BLaER1 treated with 17β-estradiol and CSF1 and Interleukin-3, amounts not matched to agents 10 nM and 100 nM (cell line): ENCODE measurements at regions not wholly inside any gene's neighbourhood (a gene's known extent, or its start where the extent isn't known, plus 50 kb on each side); places are given as distances from the start of the nearest gene placed in this dataset.

Source experiments
- H3K27ac ChIP-seq, 11 experiments: shearing (Covaris generic); formaldehyde crosslinking; 2 replicates each; pipeline ENCODE4 v1.8.1; 2022
- H3K27me3 ChIP-seq, 11 experiments: shearing (Covaris generic); formaldehyde crosslinking; 2 replicates each; pipeline ENCODE4 v1.8.1; 2022
- H3K36me3 ChIP-seq, 11 experiments: shearing (Covaris generic); formaldehyde crosslinking; 2 replicates each; pipeline ENCODE4 v1.8.1; 2022
- H3K4me1 ChIP-seq, 10 experiments: shearing (Covaris generic); formaldehyde crosslinking; 2 replicates each; pipeline ENCODE4 v1.8.1; 2022
- H3K4me2 ChIP-seq, 11 experiments: shearing (Covaris generic); formaldehyde crosslinking; 2 replicates each; pipeline ENCODE4 v1.8.1; 2022
- H3K4me3 ChIP-seq, 10 experiments: shearing (Covaris generic); formaldehyde crosslinking; 2 replicates each; pipeline ENCODE4 v1.8.1; 2022
- H3K9ac ChIP-seq, 11 experiments: shearing (Covaris generic); formaldehyde crosslinking; 2 replicates each; pipeline ENCODE4 v1.8.1; 2022
- H3K9me3 ChIP-seq, 11 experiments: shearing (Covaris generic); formaldehyde crosslinking; replicated peaks in 1 of 11; 2 replicates each; pipeline ENCODE4 v1.8.1; 2022
- H4K20me1 ChIP-seq, 11 experiments: shearing (Covaris generic); formaldehyde crosslinking; 2 replicates each; pipeline ENCODE4 v1.8.1; 2022
- Cebpa-rat ChIP-seq, 11 experiments: shearing (Covaris generic); IDR thresholded peaks; 2 replicates each; pipeline ENCODE4 v1.8.1; 2022

DNA sequence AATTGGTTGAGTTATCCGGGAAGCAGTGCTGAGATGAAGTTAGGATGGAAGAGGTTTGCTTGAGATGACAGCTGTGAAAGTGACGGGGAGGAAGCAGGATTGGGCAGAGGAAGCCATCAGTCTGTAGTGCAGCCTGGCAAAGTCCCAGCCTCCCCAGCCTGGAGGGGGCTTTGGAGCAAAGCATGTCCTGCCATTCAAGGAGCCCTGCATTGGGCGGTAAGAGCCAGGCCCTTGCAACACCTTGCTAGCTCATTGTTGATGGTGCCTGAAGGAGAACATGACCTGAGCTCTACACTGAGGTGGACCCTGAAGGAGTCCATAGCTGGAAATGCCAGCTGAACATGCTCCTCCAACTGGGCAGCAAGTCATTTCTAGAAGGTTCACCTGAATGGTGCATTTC, 228.9 kb downstream of the ACKR3 start:
- H3K4me3 ChIP-seq = no peak overlapping the region
- peaks cover 0 to 13% (median 0%) of the 10 kb centered on the region in 10 experiments; a peak in 3 of 20 replicates for H3K4me1 ChIP-seq
- no peaks in the 10 kb centered on the region for H3K27me3 ChIP-seq
- H3K4me2 ChIP-seq = no peak overlapping the region
- no peaks in the 10 kb centered on the region for H3K36me3 ChIP-seq
- peaks cover under 1 to 25% (median 2%) of the 10 kb centered on the region in 11 experiments; a peak in 15 of 22 replicates for H3K9me3 ChIP-seq
- TF ChIP-seq Cebpa-rat (IDR thresholded peaks at IDR 0.05) = no peak
- no peak overlapping the region for H3K27ac ChIP-seq
- H4K20me1 ChIP-seq = no peaks in the 10 kb centered on the region
- no peak overlapping the region for H3K9ac ChIP-seq

DNA sequence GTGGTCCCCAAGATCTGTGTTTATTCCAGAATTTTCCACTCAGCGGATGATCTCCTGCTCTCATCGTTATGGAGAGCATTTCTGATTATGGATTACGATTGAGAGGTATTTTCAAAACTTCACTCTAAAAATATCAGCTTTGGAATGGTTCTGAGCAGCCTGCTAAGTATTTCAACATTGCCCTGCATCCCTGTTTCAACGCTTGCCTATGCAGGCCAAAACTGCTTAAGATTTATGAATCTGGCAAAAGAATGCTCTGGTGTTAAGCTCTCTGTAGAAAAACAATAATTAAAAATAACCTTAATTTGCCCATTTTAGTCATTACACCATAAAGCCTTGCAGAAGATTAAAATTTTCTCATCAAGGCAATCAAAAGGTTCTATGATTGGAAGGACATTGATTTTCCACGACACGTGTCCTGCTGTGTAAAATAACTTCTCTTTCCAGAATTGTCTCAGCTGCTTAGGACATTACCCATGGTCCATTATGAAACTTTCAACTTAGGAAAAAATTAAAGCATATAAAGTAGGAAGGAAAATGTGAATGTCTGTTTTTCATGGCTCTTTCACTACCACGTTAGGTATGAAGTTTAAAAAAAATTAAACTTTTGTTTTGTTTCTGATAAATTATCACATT, 229.9 kb downstream of the ACKR3 start:
- no peak overlapping the region for H3K9ac ChIP-seq
- H3K9me3 ChIP-seq = peaks cover 6 to 33% (median 9%) of the 10 kb centered on the region in 11 experiments; a peak in 15 of 22 replicates
- H3K27ac ChIP-seq = no peak overlapping the region
- TF ChIP-seq Cebpa-rat (IDR thresholded peaks at IDR 0.05) = no peak
- no peaks in the 10 kb centered on the region for H3K27me3 ChIP-seq
- no peaks in the 10 kb centered on the region for H4K20me1 ChIP-seq
- peaks cover 0 to 6% (median 0%) of the 10 kb centered on the region in 10 experiments; a peak in 2 of 20 replicates for H3K4me1 ChIP-seq
- no peak overlapping the region for H3K4me3 ChIP-seq
- peak overlapping the region in 1 of 11 experiments; percentile 2; a peak in 1 of 22 replicates for H3K4me2 ChIP-seq
- H3K36me3 ChIP-seq = no peaks in the 10 kb centered on the region

DNA sequence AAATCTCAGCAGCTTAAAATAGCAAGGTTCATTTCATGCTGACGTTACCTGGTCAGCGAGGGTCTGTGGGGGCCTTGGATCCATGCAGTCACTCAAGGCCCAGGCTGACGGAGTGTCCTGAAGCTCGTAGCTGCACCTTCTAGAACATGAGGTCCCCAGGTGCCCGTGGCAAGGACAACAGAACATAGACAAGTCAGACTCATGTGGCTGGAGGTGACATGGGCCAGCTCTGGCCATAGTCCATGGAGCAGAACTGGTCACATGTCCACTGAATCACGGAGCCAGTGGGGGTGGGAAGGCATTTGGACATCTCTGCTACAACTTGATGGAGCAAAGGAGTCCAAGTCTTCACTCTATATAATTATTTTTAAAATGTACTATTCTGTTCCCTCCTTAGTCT, 233.2 kb downstream of the ACKR3 start:
- no peaks in the 10 kb centered on the region for H3K36me3 ChIP-seq
- no peak overlapping the region for H3K9ac ChIP-seq
- no peaks in the 10 kb centered on the region for H4K20me1 ChIP-seq
- no peak overlapping the region for H3K4me3 ChIP-seq
- no peak for TF ChIP-seq Cebpa-rat (IDR thresholded peaks at IDR 0.05)
- no peaks in the 10 kb centered on the region for H3K27me3 ChIP-seq
- peaks cover 24 to 56% (median 30%) of the 10 kb centered on the region in 11 experiments for H3K9me3 ChIP-seq
- H3K4me2 ChIP-seq = no peak overlapping the region
- no peak overlapping the region for H3K27ac ChIP-seq
- H3K4me1 ChIP-seq = peaks cover 0 to 6% (median 0%) of the 10 kb centered on the region in 10 experiments; a peak in 2 of 20 replicates

DNA sequence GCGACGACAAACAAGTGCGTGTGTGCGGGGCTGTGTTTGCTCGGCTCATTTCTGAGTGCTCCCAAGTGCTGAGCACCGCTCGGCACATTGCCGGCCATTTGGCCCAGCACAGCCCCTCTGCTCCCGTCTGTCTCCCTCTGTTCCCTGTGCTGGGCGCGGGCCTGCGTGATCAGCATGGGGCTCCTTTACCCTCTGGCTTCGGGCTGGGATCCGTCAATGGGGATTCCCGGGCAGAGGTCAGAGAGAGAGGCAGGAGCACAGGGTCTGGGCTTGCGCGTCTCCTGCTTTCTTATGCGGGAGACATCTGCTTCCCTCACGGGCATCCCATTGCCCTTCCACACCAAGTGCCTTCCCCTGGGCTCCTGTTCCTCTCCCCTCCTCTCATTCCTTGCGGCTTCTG, 234.0 kb downstream of the ACKR3 start:
- peaks cover 0 to 6% (median 0%) of the 10 kb centered on the region in 10 experiments; a peak in 2 of 20 replicates for H3K4me1 ChIP-seq
- no peak overlapping the region for H3K9ac ChIP-seq
- no peak for TF ChIP-seq Cebpa-rat (IDR thresholded peaks at IDR 0.05)
- H3K27ac ChIP-seq = no peak overlapping the region
- H3K9me3 ChIP-seq = peaks cover 31 to 59% (median 38%) of the 10 kb centered on the region in 11 experiments
- peaks cover 0 to 6% (median 0%) of the 10 kb centered on the region in 11 experiments; a peak in 3 of 22 replicates for H3K36me3 ChIP-seq
- H3K4me2 ChIP-seq = no peak overlapping the region
- no peaks in the 10 kb centered on the region for H4K20me1 ChIP-seq
- no peaks in the 10 kb centered on the region for H3K27me3 ChIP-seq
- H3K4me3 ChIP-seq = no peak overlapping the region

DNA sequence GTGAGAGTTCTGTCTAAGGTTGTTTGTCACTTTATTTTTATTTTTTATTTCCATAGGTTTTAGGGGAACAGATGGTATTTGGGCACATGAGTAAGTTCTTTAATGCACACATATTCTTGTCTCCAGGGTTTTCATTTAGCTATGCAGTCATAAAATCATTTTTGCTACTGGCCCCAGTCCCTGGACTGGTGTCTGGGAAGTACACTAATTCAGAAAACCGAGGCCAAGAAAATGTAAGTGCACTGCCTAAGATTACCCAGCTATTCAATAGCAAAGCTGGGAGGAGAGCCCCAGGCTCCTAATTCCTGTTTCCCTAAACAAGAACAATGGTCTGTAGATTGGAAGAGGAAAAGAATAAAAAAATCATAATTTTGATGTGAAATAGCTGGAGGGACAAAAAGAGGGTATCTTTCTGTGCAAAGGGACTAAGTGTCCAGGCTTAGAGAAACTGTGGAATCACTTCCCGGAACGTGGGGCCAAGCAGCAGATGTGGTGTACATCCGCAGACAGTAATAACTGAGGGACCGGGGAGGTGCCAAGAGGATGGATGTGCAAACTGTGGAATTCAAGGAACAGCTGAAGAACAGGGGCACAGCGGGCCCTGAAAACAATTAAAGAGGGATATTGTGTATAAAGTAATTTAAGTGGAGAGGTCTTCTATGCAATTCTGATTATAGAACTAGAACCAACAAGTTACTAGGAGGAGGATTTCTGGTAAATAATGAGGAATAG, 236.3 kb downstream of the ACKR3 start:
- TF ChIP-seq Cebpa-rat (IDR thresholded peaks at IDR 0.05) = no peak
- Histone ChIP-seq H4K20me1 (no peaks in the 10 kb centered on the region), H3K27ac (no peak overlapping the region), H3K9ac (no peak overlapping the region), H3K4me2 (no peak overlapping the region), H3K27me3 (no peaks in the 10 kb centered on the region), H3K4me3 (no peak overlapping the region), H3K36me3 (peaks cover 0 to 9% (median 0%) of the 10 kb centered on the region in 11 experiments; a peak in 3 of 22 replicates), H3K4me1 (no peaks in the 10 kb centered on the region), H3K9me3 (peaks cover 55 to 77% (median 61%) of the 10 kb centered on the region in 11 experiments)

DNA sequence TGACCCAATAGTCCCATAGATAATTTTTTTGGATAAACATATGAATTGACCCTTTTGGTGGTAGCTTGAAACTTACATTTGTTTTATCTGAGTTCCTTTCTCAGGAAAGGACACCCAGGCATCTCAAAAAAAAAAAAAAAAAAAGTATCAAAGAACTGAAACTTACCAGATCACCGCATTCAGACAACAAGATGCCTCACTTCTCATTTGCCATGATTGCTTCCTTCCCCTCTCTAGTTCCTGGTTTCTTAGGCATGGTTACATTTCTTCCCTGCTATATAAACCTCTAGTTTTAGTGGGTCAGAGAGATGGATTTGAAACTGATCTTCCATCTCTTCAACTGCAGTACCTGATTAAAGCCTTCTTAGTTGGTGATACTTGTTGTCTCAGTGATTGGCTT, 240.1 kb downstream of the ACKR3 start:
- H3K9me3 ChIP-seq = peaks cover 50 to 64% (median 61%) of the 10 kb centered on the region in 11 experiments
- H3K27ac ChIP-seq = no peak overlapping the region; a peak in 1 of 22 replicates
- no peaks in the 10 kb centered on the region for H3K27me3 ChIP-seq
- peaks cover 0 to 9% (median 0%) of the 10 kb centered on the region in 11 experiments; a peak in 3 of 22 replicates for H3K36me3 ChIP-seq
- no peak for TF ChIP-seq Cebpa-rat (IDR thresholded peaks at IDR 0.05)
- H4K20me1 ChIP-seq = no peaks in the 10 kb centered on the region
- H3K4me2 ChIP-seq = no peak overlapping the region
- H3K4me3 ChIP-seq = no peak overlapping the region
- H3K9ac ChIP-seq = no peak overlapping the region
- H3K4me1 ChIP-seq = 0 out of 20 replicates have a peak, but pooled peaks cover 0 to 6% (median 0%) of the 10 kb centered on the region in 10 experiments

DNA sequence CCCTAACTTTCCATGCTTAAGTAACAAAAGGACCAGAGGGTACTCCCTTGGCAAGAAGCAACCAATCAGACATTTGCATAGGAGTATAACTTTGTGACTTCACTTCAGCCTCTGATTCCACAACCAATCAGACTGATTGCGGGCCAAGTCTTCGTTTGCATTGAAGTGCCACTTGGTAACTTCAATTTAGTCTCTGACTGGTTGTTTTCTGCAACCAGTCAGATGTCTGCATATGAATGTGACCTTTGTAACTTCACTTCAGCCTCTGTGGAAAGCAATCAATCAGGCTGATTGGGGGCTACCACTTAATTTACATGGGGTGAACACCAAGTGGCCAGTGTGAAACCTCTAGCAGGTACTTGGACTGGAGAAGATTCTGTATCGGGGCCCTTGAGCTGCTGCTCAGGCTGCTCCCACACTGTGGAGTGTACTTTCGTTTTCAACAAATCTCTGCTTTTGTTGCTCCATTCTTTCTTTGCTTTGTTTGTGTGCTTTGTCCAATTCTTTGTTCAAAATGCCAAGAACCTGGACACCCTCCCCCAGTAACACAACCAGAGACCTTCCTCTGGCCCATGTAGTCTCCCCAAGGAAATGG, 241.5 kb downstream of the ACKR3 start:
- Histone ChIP-seq H3K27me3 (no peaks in the 10 kb centered on the region), H3K4me2 (no peak overlapping the region), H3K4me3 (no peak overlapping the region), H3K9ac (no peak overlapping the region), H4K20me1 (no peaks in the 10 kb centered on the region), H3K9me3 (peaks cover 49 to 58% (median 56%) of the 10 kb centered on the region in 11 experiments), H3K27ac (no peak overlapping the region), H3K36me3 (peaks cover 0 to 9% (median 0%) of the 10 kb centered on the region in 11 experiments; a peak in 3 of 22 replicates), H3K4me1 (0 out of 20 replicates have a peak, but pooled peaks cover 0 to 6% (median 0%) of the 10 kb centered on the region in 10 experiments)
- no peak for TF ChIP-seq Cebpa-rat (IDR thresholded peaks at IDR 0.05)

DNA sequence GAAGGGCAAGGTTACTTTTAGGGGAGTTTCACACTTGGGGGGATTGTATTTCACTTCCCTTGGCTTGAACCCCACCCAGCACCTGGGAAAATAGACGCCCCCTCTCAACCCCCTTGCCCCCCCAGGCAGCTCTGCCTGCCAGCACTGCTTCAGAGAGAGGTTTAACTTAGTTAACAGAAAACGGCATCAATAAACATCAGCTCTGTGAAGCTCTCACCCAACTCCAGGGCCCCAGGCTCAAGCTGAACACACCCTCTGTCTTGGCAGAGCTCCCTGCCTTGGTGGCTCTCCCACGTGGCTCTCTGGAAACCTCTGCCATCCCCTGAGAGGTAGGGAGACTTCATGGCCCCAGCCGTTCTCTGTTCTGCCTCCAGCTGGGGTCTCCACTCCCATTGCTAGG, 244.1 kb downstream of the ACKR3 start:
- Histone ChIP-seq H3K27me3 (no peaks in the 10 kb centered on the region), H3K4me2 (no peak overlapping the region), H4K20me1 (no peaks in the 10 kb centered on the region), H3K9me3 (peaks cover 23 to 32% (median 30%) of the 10 kb centered on the region in 11 experiments), H3K4me1 (peaks cover 0 to 11% (median 0%) of the 10 kb centered on the region in 10 experiments; a peak in 1 of 20 replicates), H3K4me3 (no peak overlapping the region), H3K9ac (no peak overlapping the region), H3K36me3 (peaks cover 0 to 4% (median 0%) of the 10 kb centered on the region in 11 experiments; a peak in 3 of 22 replicates), H3K27ac (no peak overlapping the region)
- TF ChIP-seq Cebpa-rat (IDR thresholded peaks at IDR 0.05) = no peak

DNA sequence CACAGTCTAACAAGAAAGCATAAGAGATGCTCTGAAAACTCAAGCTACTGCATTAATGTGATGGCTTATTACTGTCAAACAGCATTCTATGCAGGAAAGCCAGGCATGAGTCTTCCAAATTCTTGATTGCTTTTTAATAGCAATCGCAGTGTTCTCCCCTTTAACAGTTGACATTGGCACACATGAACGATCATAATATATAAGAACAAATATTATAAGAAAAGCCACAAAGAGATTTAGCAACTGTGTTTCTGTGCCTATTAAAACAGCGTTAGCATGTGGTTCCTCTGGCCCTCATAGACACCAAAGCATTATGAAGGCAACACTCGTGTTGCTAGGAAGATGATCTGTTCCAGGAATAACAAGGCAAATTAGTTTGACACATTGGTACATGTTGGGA, 245.0 kb downstream of the ACKR3 start:
- Histone ChIP-seq H3K4me2 (no peak overlapping the region; a peak in 1 of 22 replicates), H3K9ac (no peak overlapping the region), H3K4me3 (no peak overlapping the region), H3K27me3 (no peaks in the 10 kb centered on the region), H3K36me3 (no peaks in the 10 kb centered on the region), H3K9me3 (peaks cover 15 to 23% (median 21%) of the 10 kb centered on the region in 11 experiments), H3K4me1 (peaks cover 0 to 16% (median 0%) of the 10 kb centered on the region in 10 experiments; a peak in 1 of 20 replicates), H3K27ac (no peak overlapping the region), H4K20me1 (no peaks in the 10 kb centered on the region)
- TF ChIP-seq Cebpa-rat (IDR thresholded peaks at IDR 0.05) = no peak
